ENCODE measurements at regions not wholly inside any gene's neighbourhood (a gene's known extent, or its start where the extent isn't known, plus 50 kb on each side); places are given as distances from the start of the nearest gene placed in this dataset.
"Not testable (repeated sequence)": the region's sequence is repeated elsewhere in the genome, so short reads cannot be mapped to it uniquely, and the experiment has no call there.

GRCh38 chr6:122280105-122281021 is 119.1 kb upstream of the HSF2 start:
- not testable (repeated sequence) for DNase-seq (ENCODE audit: low spot score)

GRCh38 chr6:122283884-122284283 is 115.6 kb upstream of the HSF2 start:
- no peak for DNase-seq (ENCODE audit: low spot score)

GRCh38 chr6:122284848-122285247 is 114.6 kb upstream of the HSF2 start:
- no peak for DNase-seq (ENCODE audit: low spot score)

- DNase-seq (ENCODE audit: low spot score) = no peak
Measured at GRCh38 chr6:122285292-122285913, 114.0 kb upstream of the HSF2 start.

GRCh38 chr6:122286512-122286911 is 112.9 kb upstream of the HSF2 start:
- no peak for DNase-seq (ENCODE audit: low spot score)

GRCh38 chr6:122289762-122290539 is 109.5 kb upstream of the HSF2 start:
- DNase-seq (ENCODE audit: low spot score) = no peak

- DNase-seq (ENCODE audit: low spot score) = no peak
Measured at GRCh38 chr6:122297010-122297409, 102.4 kb upstream of the HSF2 start.

GRCh38 chr6:122302067-122302466 is 97.4 kb upstream of the HSF2 start:
- DNase-seq (ENCODE audit: low spot score) = no peak

- DNase-seq (ENCODE audit: low spot score) = no peak
Measured at GRCh38 chr6:122307577-122307976, 91.9 kb upstream of the HSF2 start.

GRCh38 chr6:122308074-122308473 is 91.4 kb upstream of the HSF2 start:
- no peak for DNase-seq (ENCODE audit: low spot score)

GRCh38 chr6:122315842-122316241 is 83.6 kb upstream of the HSF2 start:
- DNase-seq (ENCODE audit: low spot score) = no peak

- DNase-seq (ENCODE audit: low spot score) = no peak
Measured at GRCh38 chr6:122322824-122323223, 76.6 kb upstream of the HSF2 start.

- DNase-seq (ENCODE audit: low spot score) = no peak
Measured at GRCh38 chr6:122323361-122323760, 76.1 kb upstream of the HSF2 start.

- DNase-seq (ENCODE audit: low spot score) = no peak
Measured at GRCh38 chr6:122330315-122330714, 69.1 kb upstream of the HSF2 start.

GRCh38 chr6:122337645-122338044 is 61.8 kb upstream of the HSF2 start:
- no peak for DNase-seq (ENCODE audit: low spot score)

- no peak for DNase-seq (ENCODE audit: low spot score)
Measured at GRCh38 chr6:122339661-122340060, 59.8 kb upstream of the HSF2 start.

GRCh38 chr6:122347280-122347679 is 52.2 kb upstream of the HSF2 start:
- no peak for DNase-seq (ENCODE audit: low spot score)

GRCh38 chr6:122347751-122348150 is 51.7 kb upstream of the HSF2 start:
- no peak for DNase-seq (ENCODE audit: low spot score)
